Bronchial epithelial cell (primary cell): ENCODE measurements at regions not wholly inside any gene's neighbourhood (a gene's known extent, or its start where the extent isn't known, plus 50 kb on each side); places are given as distances from the start of the nearest gene placed in this dataset.
A peak's percentile ranks its signal among the peaks of the same experiment; 100 is the strongest.

ENCODE experiments used
- DNase-seq: peaks from one replicate; pipeline ENCODE4 v3.0.0-alpha.2; 2010; ENCODE audit warnings: low read depth
- FAIRE-seq: peaks from 2 replicates; lab custom pipeline; 2011; peaks lifted over from hg19 to GRCh38; lab: Jason Lieb, UNC
- H3K27me3 ChIP-seq: 2 replicates; pipeline ENCODE4 v1.5.1; 2011; ENCODE audit warnings: low read length; ENCODE audit not compliant: control insufficient read depth, insufficient read depth
- H3K36me3 ChIP-seq: 2 replicates; pipeline ENCODE4 v1.5.1; 2011; ENCODE audit warnings: low read length; ENCODE audit not compliant: control insufficient read depth, insufficient read depth
- H3K4me3 ChIP-seq: 2 replicates; pipeline ENCODE4 v1.5.1; 2011; ENCODE audit warnings: mild to moderate bottlenecking, low read depth, low read length, control low read depth
- CTCF ChIP-seq: IDR thresholded peaks from 2 replicates; pipeline ENCODE4 v1.5.1; 2011; ENCODE audit warnings: mild to moderate bottlenecking, moderate library complexity, low read length, control low read depth, inconsistent platforms; ENCODE audit not compliant: insufficient read depth, severe bottlenecking

GRCh38 chr21:38027901-38028498 is 111.7 kb upstream of the KCNJ6 start:
- FAIRE-seq (no peak), DNase-seq (peak; percentile 65)
- TF ChIP-seq CTCF, result no peak
- H3K36me3 ChIP-seq, result no peaks in the 10 kb centered on the region
- no peak overlapping the region for H3K4me3 ChIP-seq
- H3K27me3 ChIP-seq, result no peaks in the 10 kb centered on the region

- no peak overlapping the region for H3K4me3 ChIP-seq
- FAIRE-seq, result no peak
- no peak for DNase-seq
- no peaks in the 10 kb centered on the region for H3K36me3 ChIP-seq
- no peak for TF ChIP-seq CTCF
- peaks cover 2% of the 10 kb centered on the region for H3K27me3 ChIP-seq
Observed at GRCh38 chr21:38032082-38032801, 116.0 kb upstream of the KCNJ6 start.

GRCh38 chr21:38036016-38036415 is 119.8 kb upstream of the KCNJ6 start:
- DNase-seq (no peak), FAIRE-seq (no peak)
- Histone ChIP-seq H3K36me3 (no peaks in the 10 kb centered on the region), H3K4me3 (no peak overlapping the region), H3K27me3 (peaks cover 2% of the 10 kb centered on the region)
- no peak for TF ChIP-seq CTCF

- H3K27me3 ChIP-seq, result peaks cover 2% of the 10 kb centered on the region
- TF ChIP-seq CTCF, result no peak
- no peak overlapping the region for H3K4me3 ChIP-seq
- DNase-seq, result peak; percentile 72
- no peak for FAIRE-seq
- H3K36me3 ChIP-seq, result no peaks in the 10 kb centered on the region
Observed at GRCh38 chr21:38037416-38037815, 121.2 kb upstream of the KCNJ6 start.

- Histone ChIP-seq H3K4me3 (no peak overlapping the region), H3K36me3 (no peaks in the 10 kb centered on the region), H3K27me3 (peaks cover 2% of the 10 kb centered on the region)
- no peak for FAIRE-seq
- no peak for DNase-seq
- no peak for TF ChIP-seq CTCF
Observed at GRCh38 chr21:38039369-38039768, 123.1 kb upstream of the KCNJ6 start.
